ENCODE measurements at regions not wholly inside any gene's neighbourhood (a gene's known extent, or its start where the extent isn't known, plus 50 kb on each side); places are given as distances from the start of the nearest gene placed in this dataset.

DNA sequence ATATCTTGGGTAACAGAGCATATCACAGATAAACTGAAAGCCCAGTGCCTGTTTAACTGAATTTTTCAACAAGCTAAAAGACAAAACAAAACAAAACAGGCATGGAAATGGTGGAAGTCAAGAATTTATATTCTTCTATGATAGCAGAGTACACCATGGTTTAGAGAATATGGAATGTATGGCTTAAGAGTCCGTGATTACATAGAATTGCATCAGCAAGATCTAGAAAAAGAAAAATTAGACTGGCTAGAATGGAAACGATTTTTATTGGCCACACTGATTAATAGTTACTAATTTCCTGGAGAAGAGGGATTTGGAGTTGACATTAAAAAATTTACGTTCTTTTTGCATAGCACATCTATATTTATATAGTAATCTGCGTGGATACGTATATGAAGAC is 435.2 kb upstream of the DPPA4 start:
- TF ChIP-seq CTCF (IDR thresholded peaks at IDR 0.05; ENCODE audit: control insufficient read depth, insufficient read depth, low read depth, low read length, missing control alignments): no peak
- DNase-seq (ENCODE audit: low read depth): no peak
- H3K4me3 ChIP-seq (ENCODE audit: control insufficient read depth, low read depth, low read length): no peak overlapping the region

- TF ChIP-seq CTCF (IDR thresholded peaks at IDR 0.05; ENCODE audit: control insufficient read depth, insufficient read depth, low read depth, low read length, missing control alignments): no peak
- DNase-seq (ENCODE audit: low read depth): no peak
- H3K4me3 ChIP-seq (ENCODE audit: control insufficient read depth, low read depth, low read length): no peak overlapping the region
Observed at GRCh38 chr3:109774108-109774507, 436.8 kb upstream of the DPPA4 start.

DNA sequence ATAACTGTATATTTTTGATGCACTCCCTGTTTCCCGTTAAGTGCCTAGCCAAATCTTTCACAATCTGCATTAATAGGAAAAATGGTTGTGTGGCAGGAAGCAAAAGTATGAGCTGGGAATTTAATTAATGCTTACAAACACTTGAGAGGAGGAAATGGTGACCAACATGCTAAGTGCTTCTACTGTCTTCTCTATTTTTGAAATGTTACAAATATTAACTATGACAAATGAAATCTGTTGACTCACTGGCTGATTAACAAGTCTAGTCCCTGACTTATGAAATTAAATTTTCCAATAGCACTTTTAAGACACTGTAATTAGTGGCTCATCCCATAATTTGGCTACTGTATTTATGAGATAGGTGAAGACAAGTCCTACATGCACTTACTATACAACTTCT is 446.9 kb upstream of the DPPA4 start:
- no peak for TF ChIP-seq CTCF (IDR thresholded peaks at IDR 0.05; ENCODE audit: control insufficient read depth, insufficient read depth, low read depth, low read length, missing control alignments)
- DNase-seq (ENCODE audit: low read depth): no peak
- no peak overlapping the region for H3K4me3 ChIP-seq (ENCODE audit: control insufficient read depth, low read depth, low read length)

DNA sequence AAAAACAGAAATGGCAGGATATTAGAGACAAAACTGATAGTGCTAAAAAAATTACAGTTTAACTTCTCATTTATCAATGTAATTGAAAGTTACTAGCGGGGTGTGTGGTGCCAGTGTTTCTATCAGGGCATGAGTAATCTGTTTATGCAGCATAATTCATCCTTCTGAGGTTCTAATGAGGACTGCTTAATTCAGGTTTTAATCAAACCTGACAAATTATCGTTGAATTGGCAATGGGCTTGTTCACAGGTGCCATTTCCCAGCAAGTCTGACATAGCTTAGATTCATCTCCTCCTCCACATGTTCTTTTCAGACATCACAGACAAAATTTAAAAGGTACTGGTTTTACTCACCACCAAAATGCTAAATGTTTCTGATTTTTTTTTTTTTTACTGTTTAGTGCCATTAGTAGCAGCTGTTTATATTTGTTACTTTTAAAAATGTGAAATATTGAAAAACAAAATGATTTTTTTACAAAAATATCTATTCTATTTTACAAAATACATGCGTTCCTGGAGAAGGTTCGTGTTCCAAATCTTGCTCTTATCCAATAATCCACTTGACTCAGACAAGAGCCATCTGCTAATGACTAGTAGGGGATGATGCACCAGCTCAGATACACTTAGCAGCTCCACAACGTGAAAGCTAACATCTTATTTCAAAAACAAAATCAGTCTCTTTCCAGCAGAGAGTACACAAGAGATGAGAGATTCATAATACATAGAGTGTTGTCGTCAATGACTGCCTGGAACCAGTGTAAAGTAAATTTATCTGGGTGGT is 447.7 kb upstream of the DPPA4 start:
- TF ChIP-seq CTCF (IDR thresholded peaks at IDR 0.05; ENCODE audit: control insufficient read depth, insufficient read depth, low read depth, low read length, missing control alignments): no peak
- DNase-seq (ENCODE audit: low read depth): no peak
- no peak overlapping the region for H3K4me3 ChIP-seq (ENCODE audit: control insufficient read depth, low read depth, low read length)

- DNase-seq (ENCODE audit: low read depth): no peak
- peak; percentile 34 for TF ChIP-seq CTCF (IDR thresholded peaks at IDR 0.05; ENCODE audit: control insufficient read depth, insufficient read depth, low read depth, low read length, missing control alignments)
- H3K4me3 ChIP-seq (ENCODE audit: control insufficient read depth, low read depth, low read length): no peak overlapping the region
Observed at GRCh38 chr3:109803274-109803673, 465.9 kb upstream of the DPPA4 start.

GRCh38 chr3:109804697-109805096 is 467.4 kb upstream of the DPPA4 start:
- no peak for TF ChIP-seq CTCF (IDR thresholded peaks at IDR 0.05; ENCODE audit: control insufficient read depth, insufficient read depth, low read depth, low read length, missing control alignments)
- no peak for DNase-seq (ENCODE audit: low read depth)
- H3K4me3 ChIP-seq (ENCODE audit: control insufficient read depth, low read depth, low read length): no peak overlapping the region
